GM19025 (cell line): ENCODE measurements at regions not wholly inside any gene's neighbourhood (a gene's known extent, or its start where the extent isn't known, plus 50 kb on each side); places are given as distances from the start of the nearest gene placed in this dataset.
"Not testable (repeated sequence)": the region's sequence is repeated elsewhere in the genome, so short reads cannot be mapped to it uniquely, and the experiment has no call there.

Source experiments
- ATAC-seq: cut with Tn5 transposase; IDR thresholded peaks from one replicate; pipeline ENCODE4 v1.9.1; 2021; ENCODE audit warnings: mild to moderate bottlenecking, low read depth, moderate library complexity; ENCODE audit not compliant: unreplicated experiment

DNA sequence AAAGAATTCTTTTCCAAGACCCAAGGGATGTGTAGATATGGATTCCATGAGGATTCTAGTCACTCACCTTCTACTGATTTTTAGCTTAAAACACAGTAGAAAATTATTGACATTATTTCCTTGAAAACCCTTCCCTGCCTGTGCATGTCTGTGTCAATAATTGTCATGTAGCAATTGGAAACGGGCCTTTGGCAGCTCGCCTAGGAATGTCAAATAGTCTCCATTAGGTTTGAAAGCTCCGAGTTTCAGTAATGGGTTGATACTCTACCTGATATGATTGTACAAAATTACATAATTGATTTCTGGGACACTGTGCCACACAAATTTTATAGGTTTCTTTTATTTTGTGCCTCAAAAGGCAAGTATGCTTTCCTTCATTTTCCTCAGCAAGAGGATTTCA is 515.2 kb upstream of the ARID1B start:
- no peak for ATAC-seq

DNA sequence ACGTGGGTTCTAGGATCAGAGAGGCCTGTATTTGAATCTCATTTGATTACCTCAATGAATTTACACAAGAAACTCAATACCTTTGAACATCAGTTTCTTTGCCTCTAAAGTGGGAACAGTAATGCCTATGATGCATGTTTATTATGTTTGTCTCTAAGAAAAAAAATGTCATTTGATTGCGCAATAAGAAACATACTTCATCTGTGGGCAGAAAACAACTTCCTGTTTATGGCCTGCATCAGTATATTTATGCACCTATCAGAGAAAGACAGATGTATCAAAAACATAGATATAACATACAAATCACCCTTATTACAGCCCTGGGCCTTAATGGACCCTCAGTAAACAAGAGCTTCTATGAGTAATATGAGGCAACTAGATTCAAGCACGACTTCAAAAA is 516.4 kb upstream of the ARID1B start:
- no peak for ATAC-seq

- ATAC-seq = no peak
Measured at GRCh38 chr6:156258981-156259380, 518.2 kb upstream of the ARID1B start.

DNA sequence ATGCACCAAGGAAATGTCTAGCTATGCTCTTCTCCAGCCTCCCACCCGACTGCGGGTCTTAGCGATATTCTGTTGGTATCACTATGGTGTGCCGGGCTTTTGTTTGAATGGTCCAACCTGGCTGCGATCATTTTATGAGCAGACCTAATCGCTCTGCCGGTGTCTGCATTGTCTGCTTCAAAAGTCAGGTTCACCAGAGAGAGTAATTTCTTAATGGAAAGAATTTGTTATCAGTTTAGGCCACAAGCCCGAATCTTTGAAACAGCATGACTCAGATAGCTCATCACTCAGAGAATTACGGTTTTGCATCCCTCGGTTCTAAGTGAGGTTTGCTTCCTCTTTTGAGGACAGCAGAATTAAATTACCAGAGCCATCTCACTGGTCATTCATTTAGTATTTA is 521.0 kb upstream of the ARID1B start:
- ATAC-seq = no peak

- ATAC-seq = no peak
Measured at GRCh38 chr6:156254240-156254639, 522.9 kb upstream of the ARID1B start.

- ATAC-seq = no peak
Measured at GRCh38 chr6:156250593-156250992, 526.6 kb upstream of the ARID1B start.

DNA sequence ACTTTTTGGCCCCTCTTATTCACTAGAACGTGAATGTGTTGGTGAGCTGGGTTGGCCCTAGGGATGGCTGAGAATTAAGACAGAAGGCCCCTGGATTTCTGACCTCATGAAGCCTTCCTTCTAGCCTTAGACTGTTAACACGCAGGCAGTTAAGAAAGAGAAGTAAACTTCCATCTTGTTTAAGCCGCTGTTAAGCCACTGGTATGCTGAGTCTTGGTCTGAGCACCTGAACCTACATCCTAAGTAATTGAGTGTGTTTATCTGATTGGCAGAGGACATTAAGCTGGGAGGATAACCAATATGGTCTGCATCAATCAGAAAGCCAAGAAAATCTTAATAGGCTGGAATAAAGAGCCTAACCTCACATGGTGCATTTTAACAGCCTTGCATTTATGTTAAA is 535.0 kb upstream of the ARID1B start:
- no peak for ATAC-seq

GRCh38 chr6:156231026-156231765 is 546.0 kb upstream of the ARID1B start:
- no peak for ATAC-seq

- ATAC-seq = no peak
Measured at GRCh38 chr6:156219973-156220372, 557.2 kb upstream of the ARID1B start.

GRCh38 chr6:156205678-156206077 is 571.5 kb upstream of the ARID1B start:
- no peak for ATAC-seq

DNA sequence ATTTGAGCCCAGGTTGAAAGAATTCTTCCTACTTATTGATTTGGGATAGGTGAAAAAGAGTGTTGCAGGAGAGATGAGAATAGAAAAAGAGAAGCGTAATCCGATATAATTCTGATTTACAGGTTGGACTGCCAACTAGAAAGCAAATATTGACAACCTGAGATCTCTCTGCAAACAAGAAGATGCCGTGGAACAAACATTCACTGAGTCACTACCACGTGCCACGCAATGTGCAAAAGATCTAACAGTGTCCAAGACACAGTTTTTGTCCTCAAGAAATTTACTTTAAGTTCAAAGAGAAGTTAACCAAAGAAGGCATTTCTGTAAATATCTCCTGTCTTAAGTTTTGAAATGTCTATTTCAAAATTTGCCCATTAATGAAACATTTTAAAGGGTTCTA is 578.0 kb upstream of the ARID1B start:
- no peak for ATAC-seq

DNA sequence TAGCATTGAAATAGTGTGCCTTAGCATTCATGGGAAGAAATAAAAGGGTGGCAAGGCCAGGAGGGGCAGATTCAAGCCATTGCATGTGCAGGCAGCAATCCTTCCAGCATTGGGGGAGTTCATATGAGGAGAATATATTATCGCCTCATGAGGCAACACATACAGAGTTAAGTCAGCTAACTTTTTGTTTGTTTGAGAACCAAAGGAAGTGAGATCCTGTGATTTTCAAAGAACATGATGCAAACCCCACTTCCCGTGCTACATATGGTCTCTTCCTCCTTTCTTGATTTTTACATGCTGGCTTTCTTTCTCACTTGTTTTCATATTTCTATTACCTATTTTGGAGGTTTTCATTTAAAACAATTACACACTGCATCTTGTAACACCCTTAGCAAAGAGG is 579.7 kb upstream of the ARID1B start:
- no peak for ATAC-seq

GRCh38 chr6:156194981-156195380 is 582.2 kb upstream of the ARID1B start:
- no peak for ATAC-seq

DNA sequence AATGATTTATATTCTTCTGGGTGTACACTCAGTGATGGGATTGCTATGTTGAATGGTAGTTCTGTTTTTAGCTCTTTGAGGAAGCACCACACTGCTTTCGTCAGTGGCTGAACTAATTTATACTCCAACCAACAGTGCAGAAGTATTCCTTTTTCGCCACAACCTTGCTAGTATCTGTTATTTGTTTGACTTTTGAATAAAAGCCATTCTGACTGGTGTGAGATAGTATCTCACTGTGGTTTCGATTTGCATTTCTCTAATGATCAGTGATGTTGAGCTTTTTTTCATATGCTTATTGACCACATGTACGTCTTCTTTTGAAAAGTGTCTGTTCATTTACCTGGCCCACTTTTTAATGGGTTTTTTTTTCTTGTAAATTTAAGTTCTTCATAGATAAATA is 583.8 kb upstream of the ARID1B start:
- ATAC-seq = no peak

GRCh38 chr6:156191895-156192294 is 585.3 kb upstream of the ARID1B start:
- no peak for ATAC-seq

GRCh38 chr6:156191390-156191789 is 585.8 kb upstream of the ARID1B start:
- ATAC-seq = not testable (repeated sequence)

- no peak for ATAC-seq
Measured at GRCh38 chr6:156190270-156190669, 586.9 kb upstream of the ARID1B start.

DNA sequence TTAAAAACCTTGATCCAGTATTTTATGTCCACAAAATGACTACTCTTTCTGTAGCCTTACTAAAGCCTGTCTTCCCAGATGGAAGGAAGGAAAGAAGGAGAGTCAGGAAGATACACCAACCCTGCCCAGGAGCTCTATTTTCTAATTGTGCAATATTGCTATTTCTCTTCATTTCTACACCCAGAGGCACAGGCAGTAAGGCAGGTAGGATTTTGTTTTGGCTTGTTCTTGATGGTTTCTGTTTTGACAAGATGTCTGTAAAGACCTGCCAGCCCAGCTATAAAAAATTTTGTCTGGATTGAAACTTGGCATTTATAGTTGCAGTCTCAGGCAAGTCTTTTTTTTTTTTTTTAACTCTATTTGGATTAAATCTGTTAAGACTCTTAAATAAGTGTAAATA is 587.5 kb upstream of the ARID1B start:
- ATAC-seq = no peak

GRCh38 chr6:156189195-156189594 is 588.0 kb upstream of the ARID1B start:
- ATAC-seq = no peak

DNA sequence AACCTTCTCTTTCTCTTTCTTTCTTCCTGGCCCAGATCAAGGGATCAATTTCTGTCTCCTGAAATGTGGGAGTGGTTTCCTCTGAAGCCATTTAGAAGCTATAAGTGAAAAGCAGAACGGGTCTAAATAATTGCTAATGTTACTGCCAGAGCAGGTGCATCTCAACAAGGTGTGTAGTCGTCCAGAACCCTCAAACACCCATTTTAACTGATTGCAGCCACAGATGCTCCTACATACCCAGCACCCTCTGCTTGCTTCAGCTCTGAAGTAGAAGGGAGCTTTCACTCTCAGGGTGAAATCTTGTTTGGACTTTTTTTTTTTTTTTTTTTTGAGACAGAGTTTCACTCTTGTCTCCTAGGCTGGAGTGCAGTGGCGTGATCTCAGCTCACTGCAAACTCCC is 592.1 kb upstream of the ARID1B start:
- ATAC-seq = no peak

DNA sequence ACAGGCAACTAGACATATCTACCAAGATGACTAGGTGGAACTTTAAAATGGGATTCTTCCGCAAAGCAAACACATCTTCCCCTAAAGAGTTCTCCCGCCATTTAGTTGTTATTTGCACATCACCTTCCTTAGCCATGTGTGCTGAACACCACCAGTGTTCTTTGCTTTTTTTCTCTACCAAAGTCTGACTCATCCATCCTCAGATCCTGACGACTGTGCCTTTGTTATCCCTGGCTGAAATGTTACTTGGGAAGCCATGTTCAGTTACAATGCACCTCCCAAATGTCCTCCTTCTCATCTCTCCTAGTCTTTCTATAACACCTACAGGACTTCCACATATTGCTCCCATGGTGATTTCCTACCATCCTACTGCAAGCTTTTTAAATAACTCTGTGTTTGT is 593.5 kb upstream of the ARID1B start:
- ATAC-seq = no peak

GRCh38 chr6:156182356-156182755 is 594.8 kb upstream of the ARID1B start:
- ATAC-seq = no peak

DNA sequence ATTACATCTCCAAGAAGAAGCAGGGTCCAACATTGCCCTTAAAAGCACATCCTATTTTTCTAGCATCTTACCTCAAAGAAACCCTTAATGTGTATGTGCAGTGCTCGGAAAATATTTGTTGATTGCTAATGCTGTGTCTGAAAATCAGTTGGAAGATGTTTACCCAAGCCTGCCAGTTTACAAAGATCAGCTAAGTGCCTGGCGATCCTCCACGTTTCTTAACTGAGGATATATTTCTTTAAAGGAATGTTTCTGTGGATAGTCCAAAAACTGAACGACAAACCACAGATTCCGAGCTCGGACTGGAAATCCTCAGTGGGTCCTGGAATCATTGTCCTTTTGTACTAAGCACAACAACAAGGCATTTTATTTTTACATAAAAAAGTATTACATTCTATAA is 595.7 kb upstream of the ARID1B start:
- no peak for ATAC-seq
